Epithelial cell of esophagus (primary cell): ENCODE measurements at regions not wholly inside any gene's neighbourhood (a gene's known extent, or its start where the extent isn't known, plus 50 kb on each side); places are given as distances from the start of the nearest gene placed in this dataset.

Experiments used
- DNase-seq: peaks from one replicate; pipeline ENCODE4 v3.0.0; 2010; ENCODE audit warnings: low read depth
- H3K4me3 ChIP-seq: 2 replicates; pipeline ENCODE4 v1.5.1; 2011; ENCODE audit warnings: mild to moderate bottlenecking, low read length, control low read depth
- CTCF ChIP-seq: IDR thresholded peaks from 2 replicates; pipeline ENCODE4 v1.5.1; 2011; ENCODE audit warnings: low read depth, mild to moderate bottlenecking, low read length, control low read depth, inconsistent platforms; ENCODE audit not compliant: insufficient read depth; ENCODE audit errors: missing control alignments

- no peak for TF ChIP-seq CTCF
- no peak for DNase-seq
- no peak overlapping the region for H3K4me3 ChIP-seq
Measured at GRCh38 chr15:93165734-93166470, 76.9 kb upstream of the RGMA start.

- no peak overlapping the region for H3K4me3 ChIP-seq
- DNase-seq = no peak
- no peak for TF ChIP-seq CTCF
Measured at GRCh38 chr15:93164409-93164808, 75.4 kb upstream of the RGMA start.

- H3K4me3 ChIP-seq = no peak overlapping the region
- TF ChIP-seq CTCF = no peak
- no peak for DNase-seq
Measured at GRCh38 chr15:93162560-93162959, 73.5 kb upstream of the RGMA start.

GRCh38 chr15:93159930-93160329 is 70.9 kb upstream of the RGMA start:
- no peak overlapping the region for H3K4me3 ChIP-seq

GRCh38 chr15:93158097-93158900 is 69.3 kb upstream of the RGMA start:
- no peak for TF ChIP-seq CTCF
- no peak for DNase-seq
- no peak overlapping the region for H3K4me3 ChIP-seq

More at GRCh38 chr15:93159930-93160329, 70.9 kb upstream of the RGMA start:
- TF ChIP-seq CTCF = no peak
- no peak for DNase-seq

- no peak for DNase-seq
- H3K4me3 ChIP-seq = no peak overlapping the region
- TF ChIP-seq CTCF = no peak
Measured at GRCh38 chr15:93154666-93155065, 65.7 kb upstream of the RGMA start.
